ENCODE measurements at regions not wholly inside any gene's neighbourhood (a gene's known extent, or its start where the extent isn't known, plus 50 kb on each side); places are given as distances from the start of the nearest gene placed in this dataset.

- H3K4me1 Mint-ChIP-seq (ENCODE audit: low read depth), result peaks cover 1% of the 10 kb centered on the region
- TF ChIP-seq, protein P1, sequence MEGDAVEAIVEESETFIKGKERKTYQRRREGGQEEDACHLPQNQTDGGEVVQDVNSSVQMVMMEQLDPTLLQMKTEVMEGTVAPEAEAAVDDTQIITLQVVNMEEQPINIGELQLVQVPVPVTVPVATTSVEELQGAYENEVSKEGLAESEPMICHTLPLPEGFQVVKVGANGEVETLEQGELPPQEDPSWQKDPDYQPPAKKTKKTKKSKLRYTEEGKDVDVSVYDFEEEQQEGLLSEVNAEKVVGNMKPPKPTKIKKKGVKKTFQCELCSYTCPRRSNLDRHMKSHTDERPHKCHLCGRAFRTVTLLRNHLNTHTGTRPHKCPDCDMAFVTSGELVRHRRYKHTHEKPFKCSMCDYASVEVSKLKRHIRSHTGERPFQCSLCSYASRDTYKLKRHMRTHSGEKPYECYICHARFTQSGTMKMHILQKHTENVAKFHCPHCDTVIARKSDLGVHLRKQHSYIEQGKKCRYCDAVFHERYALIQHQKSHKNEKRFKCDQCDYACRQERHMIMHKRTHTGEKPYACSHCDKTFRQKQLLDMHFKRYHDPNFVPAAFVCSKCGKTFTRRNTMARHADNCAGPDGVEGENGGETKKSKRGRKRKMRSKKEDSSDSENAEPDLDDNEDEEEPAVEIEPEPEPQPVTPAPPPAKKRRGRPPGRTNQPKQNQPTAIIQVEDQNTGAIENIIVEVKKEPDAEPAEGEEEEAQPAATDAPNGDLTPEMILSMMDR (IDR thresholded peaks at IDR 0.05), result no peak
- no peak overlapping the region for H3K27ac Mint-ChIP-seq (ENCODE audit: unreplicated experiment)
- H3K27me3 Mint-ChIP-seq (ENCODE audit: low read depth), result no peaks in the 10 kb centered on the region
- no peak overlapping the region for H3K4me3 Mint-ChIP-seq (ENCODE audit: unreplicated experiment)
- H3K36me3 Mint-ChIP-seq (ENCODE audit: low read depth), result no peaks in the 10 kb centered on the region
- no peaks in the 10 kb centered on the region for H3K9me3 Mint-ChIP-seq (ENCODE audit: low read depth)
- no peak for DNase-seq (ENCODE audit: low spot score)
Observed at GRCh38 chr20:6678101-6678500, 89.4 kb upstream of the BMP2 start.

GRCh38 chr20:6674831-6675230 lies 92.7 kb upstream of the BMP2 start:
- H3K27ac Mint-ChIP-seq (ENCODE audit: unreplicated experiment), result no peak overlapping the region
- TF ChIP-seq, protein P1 (IDR thresholded peaks at IDR 0.05), result no peak
- H3K9me3 Mint-ChIP-seq (ENCODE audit: low read depth), result peaks cover 2% of the 10 kb centered on the region
- no peak for DNase-seq (ENCODE audit: low spot score)
- no peaks in the 10 kb centered on the region for H3K27me3 Mint-ChIP-seq (ENCODE audit: low read depth)
- H3K36me3 Mint-ChIP-seq (ENCODE audit: low read depth), result no peaks in the 10 kb centered on the region
- no peak overlapping the region for H3K4me3 Mint-ChIP-seq (ENCODE audit: unreplicated experiment)
- H3K4me1 Mint-ChIP-seq (ENCODE audit: low read depth), result no peaks in the 10 kb centered on the region

- Mint-ChIP-seq H3K27ac (ENCODE audit: unreplicated experiment) (no peak overlapping the region), H3K4me3 (ENCODE audit: unreplicated experiment) (no peak overlapping the region), H3K36me3 (ENCODE audit: low read depth) (no peaks in the 10 kb centered on the region), H3K4me1 (ENCODE audit: low read depth) (no peaks in the 10 kb centered on the region), H3K9me3 (ENCODE audit: low read depth) (peaks cover 2% of the 10 kb centered on the region), H3K27me3 (ENCODE audit: low read depth) (no peaks in the 10 kb centered on the region)
- TF ChIP-seq, protein P1 (IDR thresholded peaks at IDR 0.05), result no peak
- no peak for DNase-seq (ENCODE audit: low spot score)
Observed at GRCh38 chr20:6673071-6673470, 94.4 kb upstream of the BMP2 start.

- TF ChIP-seq, protein P1 (IDR thresholded peaks at IDR 0.05), result no peak
- no peaks in the 10 kb centered on the region for H3K36me3 Mint-ChIP-seq (ENCODE audit: low read depth)
- DNase-seq (ENCODE audit: low spot score), result no peak
Observed at GRCh38 chr20:6671829-6672228, 95.7 kb upstream of the BMP2 start.

GRCh38 chr20:6668546-6668945 lies 98.9 kb upstream of the BMP2 start:
- peaks cover 7% of the 10 kb centered on the region for H3K9me3 Mint-ChIP-seq (ENCODE audit: low read depth)
- H3K36me3 Mint-ChIP-seq (ENCODE audit: low read depth), result no peaks in the 10 kb centered on the region
- H3K4me3 Mint-ChIP-seq (ENCODE audit: unreplicated experiment), result no peak overlapping the region
- peaks cover 17% of the 10 kb centered on the region for H3K4me1 Mint-ChIP-seq (ENCODE audit: low read depth)
- H3K27ac Mint-ChIP-seq (ENCODE audit: unreplicated experiment), result no peak overlapping the region
- H3K27me3 Mint-ChIP-seq (ENCODE audit: low read depth), result no peaks in the 10 kb centered on the region
- DNase-seq (ENCODE audit: low spot score), result no peak
- TF ChIP-seq, protein P1 (IDR thresholded peaks at IDR 0.05), result no peak

More at GRCh38 chr20:6671829-6672228, 95.7 kb upstream of the BMP2 start:
- Mint-ChIP-seq H3K27ac (ENCODE audit: unreplicated experiment) (no peak overlapping the region), H3K4me3 (ENCODE audit: unreplicated experiment) (no peak overlapping the region), H3K4me1 (ENCODE audit: low read depth) (no peaks in the 10 kb centered on the region), H3K27me3 (ENCODE audit: low read depth) (no peaks in the 10 kb centered on the region), H3K9me3 (ENCODE audit: low read depth) (peaks cover 2% of the 10 kb centered on the region)
